H1 (cell line): ENCODE measurements at regions not wholly inside any gene's neighbourhood (a gene's known extent, or its start where the extent isn't known, plus 50 kb on each side); places are given as distances from the start of the nearest gene placed in this dataset.

ENCODE experiments used
- CTCF ChIA-PET: fragments of 300-600 bp; sonication (Branson Sonifier 250); formaldehyde crosslinking; loops from one replicate; lab custom pipeline; 2021; ENCODE audit not compliant: partially characterized antibody; lab: Charles Lee
- POLR2A ChIA-PET: fragments of 300-600 bp; sonication (Branson Sonifier 250); formaldehyde crosslinking; loops from one replicate; lab custom pipeline; 2021; ENCODE audit warnings: inconsistent platforms; ENCODE audit not compliant: partially characterized antibody; lab: Charles Lee
- DNase-seq, 2 experiments: peaks; one replicate each; pipeline versions ENCODE4 v3.0.0 to v3.0.0-alpha.2; 2010 to 2022; ENCODE audit warnings: low spot score in 2 of 2, low read depth in 1 of 2, mixed read lengths in 1 of 2
- FAIRE-seq: peaks from 2 replicates; lab custom pipeline; 2011; peaks lifted over from hg19 to GRCh38; lab: Jason Lieb, UNC
- H2AFZ ChIP-seq: 2 replicates; pipeline ENCODE4 v1.8.1; 2012; ENCODE audit warnings: low read length, inconsistent platforms
- H2AK5ac ChIP-seq: 2 replicates; pipeline ENCODE4 v1.6.1; 2013; ENCODE audit warnings: low read depth, low read length
- H2BK120ac ChIP-seq: replicated peaks from 2 replicates; pipeline ENCODE3; 2013; ENCODE audit warnings: low read depth, low read length, inconsistent platforms
- H2BK12ac ChIP-seq: 2 replicates; pipeline ENCODE4 v1.6.1; 2013; ENCODE audit warnings: low read depth, low read length
- H2BK15ac ChIP-seq: 2 replicates; pipeline ENCODE4 v1.6.1; 2013; ENCODE audit warnings: low read length
- H2BK20ac ChIP-seq: 2 replicates; pipeline ENCODE4 v1.6.1; 2013; ENCODE audit warnings: low read length
- H2BK5ac ChIP-seq: 2 replicates; pipeline ENCODE4 v1.6.1; 2013; ENCODE audit warnings: low read depth, low read length
- H3K14ac ChIP-seq: 2 replicates; pipeline ENCODE4 v1.6.1; 2013; ENCODE audit warnings: inconsistent platforms; ENCODE audit not compliant: insufficient read length
- H3K18ac ChIP-seq: 2 replicates; pipeline ENCODE4 v1.6.1; 2013; ENCODE audit warnings: low read length; ENCODE audit errors: extremely low read depth
- H3K23ac ChIP-seq: 2 replicates; pipeline ENCODE4 v1.6.1; 2013; ENCODE audit warnings: inconsistent platforms; ENCODE audit not compliant: insufficient read length
- H3K23me2 ChIP-seq: 2 replicates; pipeline ENCODE4 v1.6.1; 2013; ENCODE audit warnings: low read depth, low read length
- H3K27ac ChIP-seq: 2 replicates; pipeline ENCODE4 v1.6.1; 2011; ENCODE audit warnings: low read depth, low read length, inconsistent platforms
- H3K27me3 ChIP-seq, 4 experiments: replicated peaks in 1 of 4; 1 replicate in 1 of 4; 2 replicates in 3 of 4; pipeline versions ENCODE4 v1.6.1 to v1.8.1; 2011 to 2013; ENCODE audit warnings: low read length in 3 of 4, mild to moderate bottlenecking in 3 of 4, inconsistent platforms in 2 of 4, mixed read lengths in 2 of 4, moderate library complexity in 1 of 4; ENCODE audit not compliant: control insufficient read depth in 3 of 4, insufficient read depth in 3 of 4; ENCODE audit errors: extremely low read depth in 1 of 4
- H3K36me3 ChIP-seq, 4 experiments: 2 replicates each; pipeline versions ENCODE4 v1.6.1 to v1.8.1; 2011 to 2013; ENCODE audit warnings: mild to moderate bottlenecking in 4 of 4, low read length in 3 of 4, moderate library complexity in 2 of 4, control low read depth in 1 of 4, inconsistent platforms in 1 of 4; ENCODE audit not compliant: insufficient read depth in 4 of 4, control insufficient read depth in 2 of 4
- H3K4ac ChIP-seq: replicated peaks from 2 replicates; pipeline ENCODE3; 2013; ENCODE audit warnings: low read length, low read depth, mixed read lengths, inconsistent platforms; ENCODE audit not compliant: insufficient read length
- H3K4me1 ChIP-seq, 4 experiments: replicated peaks in 1 of 4; 1 replicate in 1 of 4; 2 replicates in 3 of 4; pipeline versions ENCODE4 v1.6.1 to v1.8.1; 2011 to 2013; ENCODE audit warnings: low read length in 3 of 4, inconsistent platforms in 2 of 4, mixed read lengths in 1 of 4; ENCODE audit not compliant: insufficient read depth in 4 of 4, control insufficient read depth in 3 of 4
- H3K4me2 ChIP-seq, 2 experiments: 2 replicates each; pipeline versions ENCODE4 v1.6.1 to v1.8.1; 2011 to 2013; ENCODE audit warnings: low read depth in 2 of 2, low read length in 2 of 2, control low read depth in 1 of 2, inconsistent platforms in 1 of 2, mild to moderate bottlenecking in 1 of 2; ENCODE audit not compliant: insufficient read depth in 1 of 2
- H3K4me3 ChIP-seq, 4 experiments: fragments of 200-600, 300-600 bp in 1 of 4; sonication (generic), shearing (Covaris generic), sonication (Bioruptor Twin) in 1 of 4; 2 replicates each; pipeline versions ENCODE4 v1.5.1 to v1.8.1; 2011 to 2016; ENCODE audit warnings: low read length in 4 of 4, low read depth in 3 of 4, control low read depth in 2 of 4, inconsistent platforms in 2 of 4, mild to moderate bottlenecking in 2 of 4, mixed read lengths in 1 of 4, moderate library complexity in 1 of 4; ENCODE audit not compliant: insufficient read depth in 2 of 4; ENCODE audit errors: extremely low read depth in 1 of 4
- H3K56ac ChIP-seq: replicated peaks from 2 replicates; pipeline ENCODE3; 2013; ENCODE audit warnings: low read depth, mild to moderate bottlenecking, mixed read lengths, low read length, inconsistent platforms; ENCODE audit not compliant: insufficient read length
- H3K79me1 ChIP-seq: 2 replicates; pipeline ENCODE4 v1.6.1; 2013; ENCODE audit warnings: low read depth, low read length, control low read depth
- H3K79me2 ChIP-seq, 2 experiments: 2 replicates each; pipeline versions ENCODE4 v1.6.1 to v1.8.1; 2012 to 2013; ENCODE audit warnings: low read length in 2 of 2, mild to moderate bottlenecking in 2 of 2, inconsistent platforms in 1 of 2; ENCODE audit not compliant: insufficient read depth in 2 of 2, control insufficient read depth in 1 of 2
- H3K9ac ChIP-seq, 4 experiments: replicated peaks in 1 of 4; 1 replicate in 1 of 4; 2 replicates in 3 of 4; pipeline versions ENCODE4 v1.6.1 to v1.8.1; 2011 to 2013; ENCODE audit warnings: low read depth in 3 of 4, low read length in 3 of 4, control low read depth in 2 of 4, mild to moderate bottlenecking in 2 of 4, moderate library complexity in 2 of 4, inconsistent platforms in 1 of 4; ENCODE audit errors: extremely low read depth in 1 of 4
- H3K9me3 ChIP-seq, 2 experiments: 2 replicates each; pipeline versions ENCODE4 v1.6.1 to v1.8.1; 2012 to 2013; ENCODE audit warnings: mild to moderate bottlenecking in 2 of 2, moderate library complexity in 2 of 2, control low read depth in 1 of 2, inconsistent platforms in 1 of 2, low read depth in 1 of 2, low read length in 1 of 2, mixed read lengths in 1 of 2; ENCODE audit not compliant: insufficient read depth in 2 of 2
- H4K20me1 ChIP-seq, 2 experiments: replicated peaks in 1 of 2; 2 replicates each; pipeline versions ENCODE3 to v1.8.1; 2011 to 2013; ENCODE audit warnings: inconsistent platforms in 2 of 2, low read length in 2 of 2, mild to moderate bottlenecking in 1 of 2; ENCODE audit not compliant: insufficient read depth in 2 of 2, control insufficient read depth in 1 of 2
- H4K5ac ChIP-seq: 2 replicates; pipeline ENCODE4 v1.6.1; 2013; ENCODE audit warnings: low read length, low read depth, mixed read lengths, inconsistent platforms; ENCODE audit not compliant: insufficient read length
- H4K8ac ChIP-seq: 2 replicates; pipeline ENCODE4 v1.8.0; 2013; ENCODE audit warnings: mild to moderate bottlenecking, moderate library complexity, low read length, inconsistent platforms; ENCODE audit not compliant: insufficient read depth; ENCODE audit errors: extremely low read depth
- H4K91ac ChIP-seq: replicated peaks from 2 replicates; pipeline ENCODE3; 2013; ENCODE audit warnings: low read length, mixed read lengths, inconsistent platforms; ENCODE audit not compliant: insufficient read length
- FOSL1 ChIP-seq: IDR thresholded peaks from 2 replicates; pipeline ENCODE4 v1.6.1; 2011; ENCODE audit warnings: mild to moderate bottlenecking, low read depth, low read length, moderate library complexity; ENCODE audit not compliant: insufficient read depth
- HDAC2 ChIP-seq, 2 experiments: fragments of 300-600 bp in 1 of 2; sonication (generic) in 1 of 2; IDR thresholded peaks; 2 replicates each; pipeline ENCODE4 v1.6.1; 2011 to 2012; ENCODE audit warnings: low read depth in 2 of 2, low read length in 2 of 2, mild to moderate bottlenecking in 2 of 2, moderate library complexity in 2 of 2, borderline replicate concordance in 1 of 2, inconsistent platforms in 1 of 2
- POLR2AphosphoS5 ChIP-seq: IDR thresholded peaks from 2 replicates; pipeline ENCODE4 v1.6.1; 2011; ENCODE audit warnings: low read depth, low read length
- TCF12 ChIP-seq: IDR thresholded peaks from 2 replicates; pipeline ENCODE4 v1.6.1; 2011; ENCODE audit warnings: low read depth, mild to moderate bottlenecking, low read length
- whole genome bisulfite sequencing, 2 experiments: shearing (Covaris generic) in 1 of 2; methylation state at CpG; one replicate each; pipeline versions ENCODE4 v1.1.6 to v1.1.7; 2013 to 2015; ENCODE audit warnings: low lambda C conversion rate in 2 of 2, mixed read lengths in 2 of 2, inconsistent platforms in 1 of 2, low coverage in 1 of 2, missing lambda C conversion rate in 1 of 2; ENCODE audit not compliant: insufficient replicate concordance in 2 of 2, insufficient coverage in 1 of 2, insufficient read length in 1 of 2; ENCODE audit errors: extremely low coverage in 1 of 2, missing lambda C conversion rate in 1 of 2; 5-methylcytosine and 5-hydroxymethylcytosine counted together
- TF ChIP-seq, protein P1 (sequence below): IDR thresholded peaks from 2 replicates; pipeline ENCODE4 v1.6.1; 2011; ENCODE audit warnings: low read depth, mild to moderate bottlenecking, low read length; ENCODE audit not compliant: insufficient read depth

DNA sequence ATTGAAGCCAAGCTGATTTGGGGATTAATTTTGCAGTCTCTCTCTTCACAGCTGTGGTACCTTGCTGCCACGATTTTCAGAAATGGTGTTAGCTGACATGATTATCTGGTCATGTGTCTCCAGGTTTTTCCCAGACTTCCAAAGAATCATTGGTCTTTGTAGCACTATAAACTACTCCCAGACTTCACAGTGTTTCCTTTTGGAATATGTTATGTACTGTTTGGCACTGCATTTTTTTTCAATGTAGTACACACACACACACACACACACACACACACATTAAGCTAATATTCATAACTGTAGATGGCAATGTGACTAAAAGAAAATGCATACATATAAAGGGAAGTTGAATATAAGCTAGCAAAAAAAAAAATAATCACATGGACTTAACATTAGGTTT, 856.6 kb upstream of the SPRY2 start:
- Histone ChIP-seq H2BK12ac (no peak overlapping the region), H3K23ac (no peak overlapping the region), H3K9ac (no peak overlapping the region), H2BK5ac (no peak overlapping the region), H2BK20ac (no peak overlapping the region), H4K8ac (no peak overlapping the region), H3K14ac (no peak overlapping the region), H2AFZ (no peak overlapping the region), H3K9me3 (peaks cover 6% of the 10 kb centered on the region in 2 experiments; a peak in 3 of 4 replicates), H3K23me2 (no peaks in the 10 kb centered on the region), H3K27me3 (no peaks in the 10 kb centered on the region), H2AK5ac (no peak overlapping the region), H3K79me1 (no peaks in the 10 kb centered on the region), H3K18ac (no peak overlapping the region), H4K91ac (no peak overlapping the region), H3K4me2 (no peak overlapping the region), H3K4ac (no peak overlapping the region), H4K20me1 (no peaks in the 10 kb centered on the region), H2BK15ac (no peak overlapping the region), H3K4me3 (no peak overlapping the region), H3K56ac (no peak overlapping the region), H3K4me1 (no peaks in the 10 kb centered on the region)
- FAIRE-seq, result no peak
- CTCF ChIA-PET, result interaction anchor here (1.0 kb wide), 1 partner anchor 27 kb away, joined by 3 read pairs; no protein-coding TSS in a partner anchor
- DNase-seq, result no peak
- WGBS, 2 experiments, result 81% methylated on average over 1 of the region's 1 CpG; no CpG with 5 or more reads in 1 of the 2 experiments
- TF ChIP-seq TCF12 (no peak), POLR2AphosphoS5 (no peak), FOSL1 (no peak), HDAC2 (IDR thresholded peaks at IDR 0.05; ENCODE audit: borderline replicate concordance in 1 of 2, low read depth in 2 of 2, low read length in 2 of 2) (no peak)
- TF ChIP-seq, protein P1, sequence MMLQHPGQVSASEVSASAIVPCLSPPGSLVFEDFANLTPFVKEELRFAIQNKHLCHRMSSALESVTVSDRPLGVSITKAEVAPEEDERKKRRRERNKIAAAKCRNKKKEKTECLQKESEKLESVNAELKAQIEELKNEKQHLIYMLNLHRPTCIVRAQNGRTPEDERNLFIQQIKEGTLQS, result no peak
- TF ChIP-seq, all 59 proteins: peak for 0
- POLR2A ChIA-PET, result no interaction called here
- H3K36me3 ChIP-seq, result no peaks in the 10 kb centered on the region
- H3K27ac ChIP-seq, result no peak overlapping the region
- H2BK120ac ChIP-seq, result no peak overlapping the region
- no peak overlapping the region for H4K5ac ChIP-seq
- no peaks in the 10 kb centered on the region for H3K79me2 ChIP-seq
